Spleen (tissue), 11 donors: ENCODE measurements at regions not wholly inside any gene's neighbourhood (a gene's known extent, or its start where the extent isn't known, plus 50 kb on each side); places are given as distances from the start of the nearest gene placed in this dataset.
A peak's percentile ranks its signal among the peaks of the same experiment; 100 is the strongest.

Experiments used
- DNase-seq: peaks from one replicate; pipeline ENCODE4 v3.0.0-alpha.2; 2020
- H3K27ac ChIP-seq, 8 donors: fragments of 200-600 bp; sonication (generic) in 7 of 8; 1 replicate in 4 of 8; 2 replicates in 4 of 8; pipeline versions ENCODE4 v1.5.0 to v1.8.0; 2016 to 2021; ENCODE audit warnings: inconsistent platforms in 4 of 8, mild to moderate bottlenecking in 4 of 8, moderate library complexity in 1 of 8
- H3K27me3 ChIP-seq, 7 donors: fragments of 200-600 bp; sonication (generic) in 6 of 7; replicated peaks in 1 of 7; 1 replicate in 4 of 7; 2 replicates in 3 of 7; pipeline versions ENCODE4 v1.5.0 to v1.8.0; 2016 to 2021; ENCODE audit warnings: inconsistent platforms in 3 of 7, mild to moderate bottlenecking in 1 of 7
- H3K36me3 ChIP-seq, 6 donors: fragments of 200-600 bp; sonication (generic) in 5 of 6; 1 replicate in 4 of 6; 2 replicates in 2 of 6; pipeline versions ENCODE4 v1.5.0 to v1.8.0; 2016 to 2021; ENCODE audit warnings: inconsistent platforms in 2 of 6
- H3K4me1 ChIP-seq, 6 donors: fragments of 200-600 bp; sonication (generic) in 5 of 6; 1 replicate in 3 of 6; 2 replicates in 3 of 6; pipeline versions ENCODE4 v1.5.0 to v1.8.0; 2016 to 2021; ENCODE audit warnings: inconsistent platforms in 3 of 6
- H3K4me3 ChIP-seq, 8 donors: fragments of 200-600 bp; sonication (generic) in 7 of 8; 1 replicate in 4 of 8; 2 replicates in 4 of 8; pipeline versions ENCODE4 v1.5.0 to v1.8.0; 2016 to 2021; ENCODE audit warnings: inconsistent platforms in 4 of 8, mild to moderate bottlenecking in 4 of 8, moderate library complexity in 2 of 8
- H3K9me3 ChIP-seq, 8 donors: fragments of 200-600 bp; sonication (generic) in 7 of 8; 1 replicate in 4 of 8; 2 replicates in 4 of 8; pipeline versions ENCODE4 v1.5.0 to v1.8.0; 2016 to 2021; ENCODE audit warnings: inconsistent platforms in 4 of 8
- CTCF ChIP-seq, 11 experiments: fragments of 200-600 bp in 7 of 11; fragments of 450-650 bp in 4 of 11; sonication (generic) in 4 of 11; IDR thresholded peaks in 8 of 11; conservative IDR thresholded peaks in 3 of 11; 1 replicate in 7 of 11; 2 replicates in 4 of 11; pipeline versions ENCODE4 v1.4.0 to v1.8.0; 2016 to 2021; ENCODE audit warnings: antibody characterized with exemption in 11 of 11, inconsistent platforms in 4 of 11, mild to moderate bottlenecking in 1 of 11
- POLR2A ChIP-seq, 3 donors: fragments of 450-650 bp; IDR thresholded peaks; one replicate each; pipeline ENCODE4 v1.5.1; 2017; ENCODE audit warnings: antibody characterized with exemption in 3 of 3, mild to moderate bottlenecking in 1 of 3
- POLR2AphosphoS5 ChIP-seq, 3 donors: sonication (generic); formaldehyde crosslinking; IDR thresholded peaks; one replicate each; pipeline ENCODE4 v1.5.1; 2017; ENCODE audit warnings: antibody characterized with exemption in 3 of 3
- WGBS, 5 donors: extraction: QIAGEN DNeasy Blood & Tissue Kit in 3 of 5; methylation state at CpG; one replicate each; pipeline versions ENCODE4 v1.1.5 to v1.1.7; 2013 to 2018; 5-methylcytosine and 5-hydroxymethylcytosine counted together
- intact Hi-C: fragments of 100-400 bp; cut with DNase I; formaldehyde crosslinking; loops from one replicate; pipeline ENCODE4 v1.15.0; 2023; ENCODE audit warnings: low total_unique reads
- donor health status: healthy with polysubstance abuse.
- donor health status: DM: no; HTN: no; CAD: no; lungs with moderate emphysema.
- donor health status: DM: no; HTN: no; CAD: no.
- donor health status: Bipolar disorder and iron deficiency.
- donor health status: healthy.
- donor health status: DM: no; HTN: no; CAD: no.
- donor health status: DM: yes; HTN: yes; CAD: no.

DNA sequence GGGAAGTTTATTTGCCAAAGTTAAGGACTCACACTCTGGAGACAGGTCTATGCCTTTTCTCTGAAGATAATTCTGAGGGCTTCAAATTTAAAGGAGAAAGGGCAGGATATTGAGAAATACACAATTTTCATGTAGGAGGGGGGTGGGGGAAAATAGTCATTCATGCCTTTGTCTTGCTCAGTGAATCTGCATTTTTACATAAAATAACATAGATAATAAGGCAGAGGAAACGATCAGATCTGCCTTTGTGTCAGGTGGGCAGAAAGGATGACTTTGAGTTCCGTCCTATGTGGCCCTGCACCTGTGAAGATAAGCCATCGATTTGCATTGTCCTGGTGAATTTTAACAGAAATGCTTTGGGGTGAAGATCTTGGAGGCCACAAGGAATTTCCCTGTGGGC is 76.8 kb downstream of the SC5D start:
- Histone ChIP-seq H3K9me3 (no peaks in the 10 kb centered on the region), H3K4me1 (peaks cover 9 to 65% (median 36%) of the 10 kb centered on the region in 6 donors), H3K36me3 (no peaks in the 10 kb centered on the region), H3K27ac (no peak overlapping the region), H3K4me3 (no peak overlapping the region), H3K27me3 (no peaks in the 10 kb centered on the region)
- 64 to 76% (median 73%) methylated on average over 3 of the region's 3 CpGs for WGBS, 5 donors
- intact Hi-C loops, result no loop called here
- no peak for DNase-seq
- TF ChIP-seq POLR2A (IDR thresholded peaks at IDR 0.05) (no peak), POLR2AphosphoS5 (IDR thresholded peaks at IDR 0.05) (no peak), CTCF (IDR thresholded peaks at IDR 0.05 in 8 of 11, conservative IDR thresholded peaks at IDR 0.05 in 3 of 11) (no peak)

DNA sequence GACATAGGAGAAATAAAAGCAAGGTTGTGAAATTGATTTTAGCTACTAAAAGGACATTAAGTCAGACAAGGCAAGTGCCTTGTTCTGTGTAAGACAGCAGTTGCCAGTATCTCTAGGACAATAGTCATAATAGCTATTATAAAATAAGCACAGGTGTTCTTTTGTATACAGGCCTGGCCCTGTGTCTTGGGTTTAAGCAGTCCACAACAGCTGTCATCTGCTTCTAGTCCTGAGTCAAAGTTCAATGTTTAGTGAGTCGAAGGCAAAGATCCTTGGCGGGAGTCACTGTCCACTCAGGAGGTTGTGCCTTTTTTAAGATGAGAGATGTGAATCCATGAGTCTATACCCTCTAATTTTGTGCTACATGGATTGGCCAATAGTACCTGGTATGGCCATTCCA is 79.5 kb downstream of the SC5D start:
- no peaks in the 10 kb centered on the region for H3K9me3 ChIP-seq
- no peaks in the 10 kb centered on the region for H3K27me3 ChIP-seq
- 85 to 100% (median 94%) methylated on average over 2 of the region's 2 CpGs for WGBS, 5 donors
- peaks cover 9 to 72% (median 32%) of the 10 kb centered on the region in 6 donors for H3K4me1 ChIP-seq
- no peaks in the 10 kb centered on the region for H3K36me3 ChIP-seq
- DNase-seq, result no peak
- H3K4me3 ChIP-seq, result no peak overlapping the region
- no peak overlapping the region for H3K27ac ChIP-seq
- no peak for TF ChIP-seq POLR2AphosphoS5 (IDR thresholded peaks at IDR 0.05)
- TF ChIP-seq POLR2A (IDR thresholded peaks at IDR 0.05), result no peak
- no peak for TF ChIP-seq CTCF (IDR thresholded peaks at IDR 0.05 in 8 of 11, conservative IDR thresholded peaks at IDR 0.05 in 3 of 11)
- intact Hi-C loops, result no loop called here

DNA sequence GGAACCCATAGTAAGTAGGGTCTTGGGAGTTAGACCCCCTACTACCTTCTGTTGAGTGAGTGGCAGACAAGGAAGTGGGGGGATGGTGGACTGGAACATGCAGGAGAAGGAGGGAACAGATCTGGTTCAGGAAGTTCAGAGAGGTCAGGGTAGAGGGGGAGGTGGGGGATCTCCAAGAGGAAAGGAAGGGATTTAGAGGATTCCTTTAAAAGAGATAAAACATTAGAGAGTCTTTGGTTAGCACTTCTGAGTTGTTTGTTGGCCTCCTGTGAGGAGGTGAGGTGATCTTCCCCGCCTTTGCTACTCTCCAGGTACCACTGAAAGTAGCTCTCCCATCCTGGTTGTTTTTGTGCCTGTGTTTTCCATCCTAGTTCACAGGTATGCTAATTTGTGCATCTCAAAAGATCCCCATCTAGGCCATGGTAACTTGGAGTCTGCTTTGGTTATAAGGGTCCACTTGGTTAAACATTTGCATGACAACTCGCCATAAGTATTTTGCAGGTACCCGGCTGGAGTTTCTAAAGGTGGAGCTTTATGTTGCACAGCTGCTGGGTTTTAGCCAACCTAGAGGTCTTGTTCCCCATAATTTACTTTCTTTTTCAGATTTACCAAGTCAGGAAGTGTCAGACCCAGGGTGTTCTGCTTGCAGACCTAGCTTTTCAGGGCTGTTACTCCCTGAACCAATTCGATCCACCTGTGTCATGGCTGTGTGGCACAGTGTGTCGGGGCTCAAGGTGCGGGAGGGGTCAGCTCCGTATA is 79.3 kb upstream of the SORL1 start:
- no peak for TF ChIP-seq POLR2AphosphoS5 (IDR thresholded peaks at IDR 0.05)
- TF ChIP-seq POLR2A (IDR thresholded peaks at IDR 0.05), result no peak
- TF ChIP-seq CTCF (IDR thresholded peaks at IDR 0.05 in 8 of 11, conservative IDR thresholded peaks at IDR 0.05 in 3 of 11), result no peak
- Histone ChIP-seq H3K4me1 (peaks cover 5 to 72% (median 24%) of the 10 kb centered on the region in 6 donors), H3K4me3 (peak overlapping the region in 1 of 8 donors; percentile 30), H3K36me3 (no peaks in the 10 kb centered on the region), H3K27ac (peak overlapping the region in 5 of 8 donors; percentile 8 to 70 (median 39)), H3K9me3 (no peaks in the 10 kb centered on the region), H3K27me3 (no peaks in the 10 kb centered on the region)
- intact Hi-C loops, result no loop called here
- 52 to 72% (median 68%) methylated on average over 7 of the region's 7 CpGs for WGBS, 5 donors
- DNase-seq, result no peak

DNA sequence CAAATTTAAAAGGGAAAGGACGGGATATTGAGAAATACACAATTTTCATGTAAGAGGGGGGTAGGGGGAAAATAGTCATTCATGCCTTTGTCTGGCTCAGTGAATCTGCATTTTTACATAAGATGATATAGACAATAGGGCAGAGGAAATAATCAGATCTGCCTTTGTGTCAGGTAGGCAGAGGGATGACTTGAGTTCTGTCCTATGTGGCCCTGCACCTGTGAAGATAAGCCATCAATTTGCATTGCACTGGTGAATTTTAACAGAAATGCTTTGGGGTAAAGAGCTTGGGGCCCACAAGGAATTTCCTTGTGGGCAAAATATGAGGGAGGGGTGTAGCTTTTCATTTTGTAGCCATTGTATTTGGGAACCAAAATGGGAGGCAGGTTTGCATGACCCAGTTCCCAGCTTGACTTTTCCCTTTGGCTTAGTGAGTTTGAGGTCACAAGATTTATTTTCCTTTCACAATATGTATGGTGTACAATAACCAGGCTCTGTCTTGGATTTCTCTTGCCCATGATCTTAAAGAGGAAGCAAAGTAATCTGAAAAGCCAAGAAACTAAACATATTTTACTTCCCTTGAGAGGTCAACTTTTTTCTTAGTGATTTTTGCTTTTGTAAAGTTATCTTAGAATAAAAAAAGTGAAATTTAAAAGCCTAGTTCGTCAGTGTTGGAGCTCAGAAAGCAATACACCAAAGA is 77.7 kb upstream of the SORL1 start:
- Histone ChIP-seq H3K36me3 (no peaks in the 10 kb centered on the region), H3K27ac (peak overlapping the region in 4 of 8 donors; percentile 26 to 70 (median 47)), H3K4me1 (peaks cover 0 to 65% (median 15%) of the 10 kb centered on the region in 6 donors), H3K9me3 (no peaks in the 10 kb centered on the region), H3K27me3 (no peaks in the 10 kb centered on the region), H3K4me3 (no peak overlapping the region)
- no peak for DNase-seq
- intact Hi-C loops, result no loop called here
- WGBS, 5 donors, result 37 to 71% (median 64%) methylated on average over 2 of the region's 2 CpGs
- TF ChIP-seq CTCF (IDR thresholded peaks at IDR 0.05 in 8 of 11, conservative IDR thresholded peaks at IDR 0.05 in 3 of 11) (no peak), POLR2AphosphoS5 (IDR thresholded peaks at IDR 0.05) (no peak), POLR2A (IDR thresholded peaks at IDR 0.05) (no peak)
